ENCODE measurements at regions not wholly inside any gene's neighbourhood (a gene's known extent, or its start where the extent isn't known, plus 50 kb on each side); places are given as distances from the start of the nearest gene placed in this dataset.

DNA sequence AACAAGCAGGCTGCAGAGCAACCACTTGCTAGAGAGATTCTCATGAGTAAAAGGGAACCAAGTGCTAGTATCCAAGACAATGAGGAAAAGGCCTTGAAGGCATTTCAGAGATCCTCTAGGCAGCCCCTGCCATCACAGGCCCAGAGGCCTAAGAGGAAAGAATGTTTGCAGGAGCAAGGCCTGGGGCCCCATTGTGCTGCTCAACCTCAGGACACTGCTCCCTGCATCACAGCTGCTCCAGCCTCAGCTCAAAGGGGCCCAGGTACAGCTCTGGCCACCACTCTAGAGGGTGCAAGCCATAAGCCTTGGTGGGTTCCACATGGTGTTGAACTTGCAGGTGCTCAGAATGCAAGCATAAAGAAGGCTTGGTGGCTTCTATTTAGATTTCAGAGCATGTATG is 243.0 kb upstream of the RPL38 start:
- DNase-seq (ENCODE audit: extremely low read depth in 1 of 4, low spot score in 3 of 4) = no peak
- POLR2A ChIA-PET = interaction anchor here (0.5 kb wide), 1 partner anchor 328 kb away, joined by 5 read pairs; no protein-coding TSS in a partner anchor

DNA sequence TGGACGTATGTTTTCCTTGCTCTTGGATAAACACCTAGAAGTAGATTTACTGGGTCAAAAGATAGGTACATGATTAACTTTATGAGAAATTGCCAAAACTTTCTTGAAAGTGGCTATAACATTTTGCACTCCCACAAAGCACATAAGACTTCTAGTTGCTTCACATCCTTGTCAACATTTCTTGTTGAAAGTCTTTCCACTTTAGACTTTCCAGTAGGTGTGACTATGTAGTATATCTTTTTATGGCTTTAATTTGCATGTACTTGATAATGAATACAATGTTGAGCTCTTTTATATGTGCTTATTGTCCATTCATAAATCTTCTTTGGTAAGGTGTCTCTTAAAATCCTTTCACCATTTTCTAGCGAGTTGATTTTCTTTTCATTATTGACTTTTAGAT is 241.2 kb upstream of the RPL38 start:
- H2AFZ ChIP-seq (ENCODE audit: low read depth, low read length) = no peak overlapping the region
- ChIA-PET CTCF (ENCODE audit: low intra/inter-chr PET ratio) (no interaction called here), POLR2A (no interaction called here)
- DNase-seq (ENCODE audit: extremely low read depth in 1 of 4, low spot score in 3 of 4) (no peak), FAIRE-seq (no peak), ATAC-seq (no peak)
- intact Hi-C loops (cut with micrococcal nuclease) = no loop called here
- H3K27me3 ChIP-seq (ENCODE audit: control insufficient read depth in 2 of 2, insufficient read depth in 2 of 2, low read length in 2 of 2) = no peaks in the 10 kb centered on the region
- WGBS (ENCODE audit: insufficient coverage, low coverage, missing lambda C conversion rate) = 0% methylated on average over 2 of the region's 2 CpGs
- H3K79me2 ChIP-seq (ENCODE audit: control insufficient read depth, insufficient read depth, low read length) = no peaks in the 10 kb centered on the region
- no peak overlapping the region for H3K9ac ChIP-seq (ENCODE audit: insufficient read depth in 1 of 2, low read depth in 2 of 2, low read length in 2 of 2)
- H3K9me1 ChIP-seq (ENCODE audit: control insufficient read depth, insufficient read depth, low read length) = no peaks in the 10 kb centered on the region
- no peak overlapping the region for H3K4me2 ChIP-seq (ENCODE audit: insufficient read depth, low read length)
- H3K4me3 ChIP-seq = no peak overlapping the region
- no TSS peak for BruUV-seq (replicated peaks)
- no peaks in the 10 kb centered on the region for H3K9me3 ChIP-seq (replicated peaks; ENCODE audit: control insufficient read depth, insufficient read depth, low read depth, low read length)
- H3K27ac ChIP-seq (ENCODE audit: extremely low read depth, low read depth, low read length) = no peak overlapping the region
- no peaks in the 10 kb centered on the region for H3K4me1 ChIP-seq (replicated peaks in 1 of 2; ENCODE audit: control insufficient read depth in 2 of 2, insufficient read depth in 2 of 2, low read length in 2 of 2)
- no peaks in the 10 kb centered on the region for H4K20me1 ChIP-seq (replicated peaks; ENCODE audit: control insufficient read depth, insufficient read depth, low read length)
- H3K36me3 ChIP-seq (ENCODE audit: control insufficient read depth, insufficient read depth, low read length) = no peaks in the 10 kb centered on the region
- in situ Hi-C loops (cut with MboI) = no loop called here
- TF ChIP-seq, protein P1, sequence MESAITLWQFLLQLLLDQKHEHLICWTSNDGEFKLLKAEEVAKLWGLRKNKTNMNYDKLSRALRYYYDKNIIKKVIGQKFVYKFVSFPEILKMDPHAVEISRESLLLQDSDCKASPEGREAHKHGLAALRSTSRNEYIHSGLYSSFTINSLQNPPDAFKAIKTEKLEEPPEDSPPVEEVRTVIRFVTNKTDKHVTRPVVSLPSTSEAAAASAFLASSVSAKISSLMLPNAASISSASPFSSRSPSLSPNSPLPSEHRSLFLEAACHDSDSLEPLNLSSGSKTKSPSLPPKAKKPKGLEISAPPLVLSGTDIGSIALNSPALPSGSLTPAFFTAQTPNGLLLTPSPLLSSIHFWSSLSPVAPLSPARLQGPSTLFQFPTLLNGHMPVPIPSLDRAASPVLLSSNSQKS (CRISPR knock-in tag; IDR thresholded peaks at IDR 0.05) = no peak
- TF ChIP-seq, protein P2, sequence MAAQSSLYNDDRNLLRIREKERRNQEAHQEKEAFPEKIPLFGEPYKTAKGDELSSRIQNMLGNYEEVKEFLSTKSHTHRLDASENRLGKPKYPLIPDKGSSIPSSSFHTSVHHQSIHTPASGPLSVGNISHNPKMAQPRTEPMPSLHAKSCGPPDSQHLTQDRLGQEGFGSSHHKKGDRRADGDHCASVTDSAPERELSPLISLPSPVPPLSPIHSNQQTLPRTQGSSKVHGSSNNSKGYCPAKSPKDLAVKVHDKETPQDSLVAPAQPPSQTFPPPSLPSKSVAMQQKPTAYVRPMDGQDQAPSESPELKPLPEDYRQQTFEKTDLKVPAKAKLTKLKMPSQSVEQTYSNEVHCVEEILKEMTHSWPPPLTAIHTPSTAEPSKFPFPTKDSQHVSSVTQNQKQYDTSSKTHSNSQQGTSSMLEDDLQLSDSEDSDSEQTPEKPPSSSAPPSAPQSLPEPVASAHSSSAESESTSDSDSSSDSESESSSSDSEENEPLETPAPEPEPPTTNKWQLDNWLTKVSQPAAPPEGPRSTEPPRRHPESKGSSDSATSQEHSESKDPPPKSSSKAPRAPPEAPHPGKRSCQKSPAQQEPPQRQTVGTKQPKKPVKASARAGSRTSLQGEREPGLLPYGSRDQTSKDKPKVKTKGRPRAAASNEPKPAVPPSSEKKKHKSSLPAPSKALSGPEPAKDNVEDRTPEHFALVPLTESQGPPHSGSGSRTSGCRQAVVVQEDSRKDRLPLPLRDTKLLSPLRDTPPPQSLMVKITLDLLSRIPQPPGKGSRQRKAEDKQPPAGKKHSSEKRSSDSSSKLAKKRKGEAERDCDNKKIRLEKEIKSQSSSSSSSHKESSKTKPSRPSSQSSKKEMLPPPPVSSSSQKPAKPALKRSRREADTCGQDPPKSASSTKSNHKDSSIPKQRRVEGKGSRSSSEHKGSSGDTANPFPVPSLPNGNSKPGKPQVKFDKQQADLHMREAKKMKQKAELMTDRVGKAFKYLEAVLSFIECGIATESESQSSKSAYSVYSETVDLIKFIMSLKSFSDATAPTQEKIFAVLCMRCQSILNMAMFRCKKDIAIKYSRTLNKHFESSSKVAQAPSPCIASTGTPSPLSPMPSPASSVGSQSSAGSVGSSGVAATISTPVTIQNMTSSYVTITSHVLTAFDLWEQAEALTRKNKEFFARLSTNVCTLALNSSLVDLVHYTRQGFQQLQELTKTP (IDR thresholded peaks at IDR 0.05; ENCODE audit: low read depth in 1 of 2, partially characterized antibody in 2 of 2) = no peak
- TF ChIP-seq ZNF146 (CRISPR knock-in tag; IDR thresholded peaks at IDR 0.05; ENCODE audit: unreplicated experiment) = no peak

More for the DNA sequence above, 243.0 kb upstream of the RPL38 start:
- H3K4me2 ChIP-seq (ENCODE audit: insufficient read depth, low read length) = no peak overlapping the region
- H3K9me3 ChIP-seq (replicated peaks; ENCODE audit: control insufficient read depth, insufficient read depth, low read depth, low read length) = no peaks in the 10 kb centered on the region
- in situ Hi-C loops (cut with MboI) = no loop called here
- peaks cover 2% of the 10 kb centered on the region for H3K9me1 ChIP-seq (ENCODE audit: control insufficient read depth, insufficient read depth, low read length)
- intact Hi-C loops (cut with micrococcal nuclease) = no loop called here
- CTCF ChIA-PET (ENCODE audit: low intra/inter-chr PET ratio) = no interaction called here
- H3K27ac ChIP-seq (ENCODE audit: extremely low read depth, low read depth, low read length) = no peak overlapping the region
- no peak for ATAC-seq
- no peak overlapping the region for H3K9ac ChIP-seq (ENCODE audit: insufficient read depth in 1 of 2, low read depth in 2 of 2, low read length in 2 of 2)
- FAIRE-seq = no peak
- H3K79me2 ChIP-seq (ENCODE audit: control insufficient read depth, insufficient read depth, low read length) = no peaks in the 10 kb centered on the region
- H3K4me1 ChIP-seq (replicated peaks in 1 of 2; ENCODE audit: control insufficient read depth in 2 of 2, insufficient read depth in 2 of 2, low read length in 2 of 2) = no peaks in the 10 kb centered on the region
- H4K20me1 ChIP-seq (replicated peaks; ENCODE audit: control insufficient read depth, insufficient read depth, low read length) = no peaks in the 10 kb centered on the region
- no peak overlapping the region for H2AFZ ChIP-seq (ENCODE audit: low read depth, low read length)
- no peaks in the 10 kb centered on the region for H3K27me3 ChIP-seq (ENCODE audit: control insufficient read depth in 2 of 2, insufficient read depth in 2 of 2, low read length in 2 of 2)
- no peaks in the 10 kb centered on the region for H3K36me3 ChIP-seq (ENCODE audit: control insufficient read depth, insufficient read depth, low read length)
- H3K4me3 ChIP-seq = no peak overlapping the region
- no TSS peak for BruUV-seq (replicated peaks)
- TF ChIP-seq PPARD (CRISPR knock-in tag; IDR thresholded peaks at IDR 0.05) (no peak), ZNF165 (CRISPR knock-in tag; IDR thresholded peaks at IDR 0.05; ENCODE audit: borderline replicate concordance) (no peak), ZFP36 (IDR thresholded peaks at IDR 0.05; ENCODE audit: low read depth, low read length, partially characterized antibody) (peak; percentile 28), ZFP1 (CRISPR knock-in tag; IDR thresholded peaks at IDR 0.05) (no peak), HDAC1 (IDR thresholded peaks at IDR 0.05) (no peak), CHD1 (IDR thresholded peaks at IDR 0.05; ENCODE audit: low read length) (no peak), TAL1 (IDR thresholded peaks at IDR 0.05) (no peak)
